Osteocyte (in vitro differentiated cells): ENCODE measurements at regions not wholly inside any gene's neighbourhood (a gene's known extent, or its start where the extent isn't known, plus 50 kb on each side); places are given as distances from the start of the nearest gene placed in this dataset.

Experiments
- DNase-seq: peaks from one replicate; pipeline ENCODE4 v3.0.0; 2021; ENCODE audit warnings: mixed read lengths; ENCODE audit not compliant: unreplicated experiment; ENCODE audit errors: extremely low spot score
- H3K27ac Mint-ChIP-seq: one replicate; pipeline ENCODE4 v1.8.0; 2021; ENCODE audit warnings: mild to moderate bottlenecking, mixed read lengths; ENCODE audit not compliant: unreplicated experiment
- H3K27me3 Mint-ChIP-seq: one replicate; pipeline ENCODE4 v1.8.0; 2021; ENCODE audit warnings: mixed read lengths; ENCODE audit not compliant: unreplicated experiment
- H3K36me3 Mint-ChIP-seq: one replicate; pipeline ENCODE4 v1.8.0; 2021; ENCODE audit warnings: mixed read lengths; ENCODE audit not compliant: unreplicated experiment
- H3K4me1 Mint-ChIP-seq: one replicate; pipeline ENCODE4 v1.8.0; 2021; ENCODE audit warnings: mixed read lengths; ENCODE audit not compliant: unreplicated experiment
- H3K4me3 Mint-ChIP-seq: one replicate; pipeline ENCODE4 v1.8.0; 2021; ENCODE audit warnings: mild to moderate bottlenecking, moderate library complexity, mixed read lengths; ENCODE audit not compliant: unreplicated experiment
- H3K9me3 Mint-ChIP-seq: one replicate; pipeline ENCODE4 v1.8.0; 2021; ENCODE audit warnings: mixed read lengths; ENCODE audit not compliant: unreplicated experiment
- TF ChIP-seq, protein P1 (sequence below): fragments of 200-600 bp; sonication (generic); IDR thresholded peaks from 2 replicates; pipeline ENCODE4 v1.5.0; 2021; ENCODE audit warnings: antibody characterized with exemption, mild to moderate bottlenecking, moderate library complexity

DNA sequence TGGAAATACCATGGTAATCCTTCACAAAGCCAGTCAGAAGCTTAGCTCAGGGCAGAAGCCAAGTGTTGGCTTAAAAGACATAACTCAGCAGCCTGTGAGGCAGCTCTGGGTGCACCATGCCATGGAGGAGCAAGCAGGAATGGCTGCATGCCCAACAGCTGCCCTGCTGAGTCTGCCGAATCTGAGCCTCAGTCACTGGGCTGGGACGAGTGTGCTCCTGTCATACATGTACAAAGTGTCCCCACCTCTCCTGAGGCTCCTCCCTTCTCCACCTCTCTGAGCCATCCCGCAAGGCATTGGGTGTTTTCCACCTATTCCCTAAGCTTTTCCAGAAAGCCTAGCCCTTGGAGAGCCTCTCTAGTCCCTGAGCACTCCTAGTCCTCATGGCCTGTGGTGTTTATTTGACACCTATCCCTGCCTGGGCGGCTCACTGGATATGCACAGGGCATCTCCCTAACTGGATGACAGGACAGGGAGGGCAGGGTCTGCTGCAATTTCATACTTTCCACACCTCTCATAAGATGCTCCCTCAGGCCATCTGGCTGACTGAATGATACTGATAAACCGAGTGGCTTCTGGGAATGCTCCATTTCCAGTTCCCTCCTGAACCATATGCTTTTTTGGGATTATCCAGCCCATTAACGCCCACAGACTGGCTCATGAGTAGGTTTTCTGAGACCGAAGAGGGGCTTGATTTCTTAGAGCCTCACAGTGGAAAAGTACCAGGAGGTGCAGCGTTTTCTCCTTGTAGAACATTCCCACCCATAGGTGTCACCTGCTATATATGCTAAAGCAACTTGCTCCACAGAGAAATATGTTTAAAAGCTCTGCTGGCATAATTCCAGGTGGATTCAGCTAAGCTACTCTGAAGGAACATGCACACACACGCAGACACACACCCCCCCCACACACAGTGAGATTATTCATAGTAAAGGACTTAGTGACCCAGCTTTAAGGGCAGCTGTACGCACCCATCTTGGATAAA is 199.3 kb downstream of the SNX10 start:
- no peaks in the 10 kb centered on the region for H3K9me3 Mint-ChIP-seq
- TF ChIP-seq, protein P1, sequence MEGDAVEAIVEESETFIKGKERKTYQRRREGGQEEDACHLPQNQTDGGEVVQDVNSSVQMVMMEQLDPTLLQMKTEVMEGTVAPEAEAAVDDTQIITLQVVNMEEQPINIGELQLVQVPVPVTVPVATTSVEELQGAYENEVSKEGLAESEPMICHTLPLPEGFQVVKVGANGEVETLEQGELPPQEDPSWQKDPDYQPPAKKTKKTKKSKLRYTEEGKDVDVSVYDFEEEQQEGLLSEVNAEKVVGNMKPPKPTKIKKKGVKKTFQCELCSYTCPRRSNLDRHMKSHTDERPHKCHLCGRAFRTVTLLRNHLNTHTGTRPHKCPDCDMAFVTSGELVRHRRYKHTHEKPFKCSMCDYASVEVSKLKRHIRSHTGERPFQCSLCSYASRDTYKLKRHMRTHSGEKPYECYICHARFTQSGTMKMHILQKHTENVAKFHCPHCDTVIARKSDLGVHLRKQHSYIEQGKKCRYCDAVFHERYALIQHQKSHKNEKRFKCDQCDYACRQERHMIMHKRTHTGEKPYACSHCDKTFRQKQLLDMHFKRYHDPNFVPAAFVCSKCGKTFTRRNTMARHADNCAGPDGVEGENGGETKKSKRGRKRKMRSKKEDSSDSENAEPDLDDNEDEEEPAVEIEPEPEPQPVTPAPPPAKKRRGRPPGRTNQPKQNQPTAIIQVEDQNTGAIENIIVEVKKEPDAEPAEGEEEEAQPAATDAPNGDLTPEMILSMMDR = no peak
- no peak overlapping the region for H3K4me3 Mint-ChIP-seq
- no peak for DNase-seq
- no peaks in the 10 kb centered on the region for H3K27me3 Mint-ChIP-seq
- no peak overlapping the region for H3K27ac Mint-ChIP-seq
- H3K36me3 Mint-ChIP-seq = no peaks in the 10 kb centered on the region
- no peaks in the 10 kb centered on the region for H3K4me1 Mint-ChIP-seq

DNA sequence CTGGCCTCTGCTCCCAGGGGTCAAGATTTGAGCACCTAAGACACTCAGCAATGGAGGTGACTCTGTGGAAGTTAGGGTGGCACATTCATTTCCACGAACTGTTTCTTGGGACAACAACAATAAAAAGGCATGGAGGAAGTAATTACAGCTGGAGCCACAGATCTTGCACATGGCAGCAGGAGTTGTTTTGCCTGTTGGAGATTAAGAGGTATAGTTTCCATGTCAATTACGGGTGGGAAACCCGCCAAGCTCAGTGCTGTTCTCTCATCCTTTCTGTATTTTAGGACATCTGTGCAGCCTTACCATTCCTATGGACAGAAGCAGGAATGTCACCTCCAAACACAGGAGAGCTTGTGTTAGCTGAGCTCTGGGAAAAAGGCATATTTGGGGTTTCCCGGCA is 201.2 kb downstream of the SNX10 start:
- H3K27me3 Mint-ChIP-seq = peaks cover under 1% of the 10 kb centered on the region
- H3K4me3 Mint-ChIP-seq = no peak overlapping the region
- TF ChIP-seq, protein P1 = no peak
- no peak for DNase-seq
- no peaks in the 10 kb centered on the region for H3K9me3 Mint-ChIP-seq
- H3K27ac Mint-ChIP-seq = no peak overlapping the region
- H3K36me3 Mint-ChIP-seq = no peaks in the 10 kb centered on the region
- no peaks in the 10 kb centered on the region for H3K4me1 Mint-ChIP-seq

DNA sequence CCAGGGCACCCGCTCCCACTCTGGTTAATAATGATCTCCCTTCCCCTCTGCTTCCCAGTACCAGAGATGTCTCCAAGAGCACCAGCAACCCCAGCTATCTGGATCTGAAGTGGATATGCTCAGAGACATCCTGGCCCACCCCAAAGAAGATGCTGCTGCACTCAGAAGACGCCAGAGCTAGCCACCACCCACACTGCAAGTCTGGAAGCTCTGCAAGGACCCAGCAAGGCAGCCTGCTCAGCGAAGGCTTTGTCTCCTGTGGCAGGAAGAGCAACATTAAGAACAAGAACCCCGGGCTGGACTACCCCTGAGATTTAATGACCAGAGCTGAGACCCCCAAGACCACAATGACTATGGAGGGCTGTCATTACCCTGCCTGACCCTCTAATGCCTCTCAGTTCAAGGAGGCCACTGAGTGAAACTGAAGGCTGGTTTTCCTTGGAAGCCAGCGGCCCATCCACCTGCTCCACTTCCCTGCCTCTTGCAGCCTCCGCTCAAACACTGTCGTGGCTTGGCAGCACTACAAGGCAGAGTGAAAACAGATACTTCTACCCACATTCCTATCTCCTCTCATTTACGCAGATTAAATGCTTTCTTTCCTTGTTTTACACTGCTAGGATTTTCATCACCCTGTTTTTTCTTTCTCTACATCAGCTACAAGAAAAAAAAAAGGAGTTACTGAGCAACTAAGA is 202.2 kb downstream of the SNX10 start:
- Mint-ChIP-seq H3K4me1 (no peaks in the 10 kb centered on the region), H3K27ac (no peak overlapping the region), H3K36me3 (no peaks in the 10 kb centered on the region), H3K9me3 (no peaks in the 10 kb centered on the region), H3K27me3 (peaks cover 3% of the 10 kb centered on the region), H3K4me3 (no peak overlapping the region)
- DNase-seq = no peak
- TF ChIP-seq, protein P1 = no peak

DNA sequence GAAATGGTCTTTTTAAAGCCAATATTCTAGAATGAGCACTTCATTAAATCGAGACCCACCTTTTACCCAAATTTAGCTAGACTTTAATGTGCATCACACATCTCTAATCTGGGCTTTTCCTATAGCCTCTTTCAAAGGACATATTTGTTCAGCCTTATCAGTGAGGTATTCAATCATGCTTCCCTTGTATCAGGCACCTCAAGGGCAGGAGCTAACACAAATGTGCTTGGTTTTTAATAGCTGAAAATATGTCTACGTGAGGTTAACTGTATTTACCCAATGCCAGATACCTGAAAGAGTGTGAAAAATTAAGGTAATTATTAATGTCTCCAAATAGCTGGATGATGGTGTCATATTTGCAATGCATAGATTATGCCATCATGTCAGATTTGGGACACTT is 203.9 kb downstream of the SNX10 start:
- H3K4me3 Mint-ChIP-seq = no peak overlapping the region
- no peaks in the 10 kb centered on the region for H3K4me1 Mint-ChIP-seq
- H3K36me3 Mint-ChIP-seq = no peaks in the 10 kb centered on the region
- TF ChIP-seq, protein P1 = no peak
- DNase-seq = no peak
- H3K27me3 Mint-ChIP-seq = peaks cover 3% of the 10 kb centered on the region
- no peak overlapping the region for H3K27ac Mint-ChIP-seq
- H3K9me3 Mint-ChIP-seq = no peaks in the 10 kb centered on the region
